HepG2 (cell line): ENCODE measurements at regions not wholly inside any gene's neighbourhood (a gene's known extent, or its start where the extent isn't known, plus 50 kb on each side); places are given as distances from the start of the nearest gene placed in this dataset.

ENCODE experiments used
- ATAC-seq: fragments of 200-7000 bp; cut with Tn5 transposase; 3 replicates; pipeline ENCODE4 v1.9.1; 2020; ENCODE audit warnings: mild to moderate bottlenecking, moderate library complexity
- BruUV-seq: library from RNA; stranded (reverse); fragments of 400-500 nt; replicated peaks from 2 replicates; lab custom pipeline; 2021; lab: Mats Ljungman, UMichigan
- CTCF ChIA-PET: fragments of 300-600 bp; formaldehyde crosslinking; extraction: SDS; loops from one replicate; lab custom pipeline; 2021; ENCODE audit warnings: low total read pairs, inconsistent platforms, low intra/inter-chr PET ratio; lab: Yijun Ruan, JAX
- POLR2A ChIA-PET: fragments of 350-600 bp; sonication (Branson Sonifier 250); formaldehyde crosslinking; loops from one replicate; lab custom pipeline; 2020; ENCODE audit warnings: antibody characterized with exemption, inconsistent platforms; lab: Yijun Ruan, JAX
- DNase-seq: peaks from one replicate; pipeline ENCODE4 v3.0.0-alpha.2; 2015; ENCODE audit warnings: low spot score
- FAIRE-seq: peaks from 3 replicates; lab custom pipeline; 2011; peaks lifted over from hg19 to GRCh38; lab: Jason Lieb, UNC
- H2AFZ ChIP-seq: one replicate; pipeline ENCODE4 v1.6.1; 2011; ENCODE audit warnings: low read length, inconsistent platforms
- H3K27ac ChIP-seq: fragments of 300-600 bp; 3 replicates; pipeline ENCODE4 v1.8.0; 2011; ENCODE audit warnings: mixed run types, mild to moderate bottlenecking, mixed read lengths, low read length, inconsistent platforms; ENCODE audit not compliant: insufficient read depth; ENCODE audit errors: extremely low read length
- H3K27me3 ChIP-seq, 2 experiments: fragments of 200-600 bp in 1 of 2; 2 replicates in 1 of 2; 3 replicates in 1 of 2; pipeline versions ENCODE4 v1.6.0 to v1.8.0; 2011; ENCODE audit warnings: low read length in 2 of 2, mild to moderate bottlenecking in 2 of 2, moderate library complexity in 2 of 2, inconsistent platforms in 1 of 2; ENCODE audit not compliant: insufficient read depth in 2 of 2, control insufficient read depth in 1 of 2
- H3K36me3 ChIP-seq, 2 experiments: fragments of 200-600 bp in 1 of 2; replicated peaks in 1 of 2; 2 replicates in 1 of 2; 3 replicates in 1 of 2; pipeline versions ENCODE4 v1.5.1 to v1.8.0; 2011; ENCODE audit warnings: low read length in 2 of 2, inconsistent platforms in 1 of 2; ENCODE audit not compliant: insufficient read depth in 2 of 2, control insufficient read depth in 1 of 2
- H3K4me1 ChIP-seq: 2 replicates; pipeline ENCODE4 v1.5.1; 2012; ENCODE audit warnings: low read length, inconsistent platforms; ENCODE audit not compliant: insufficient read depth
- H3K4me2 ChIP-seq: 2 replicates; pipeline ENCODE4 v1.6.0; 2011; ENCODE audit warnings: low read depth, low read length, inconsistent platforms
- H3K4me3 ChIP-seq, 3 experiments: fragments of 200-600 bp in 1 of 3; sonication (generic), shearing (Covaris generic) in 1 of 3; replicated peaks in 1 of 3; 2 replicates each; pipeline ENCODE4 v1.5.1; 2011 to 2016; ENCODE audit warnings: low read length in 3 of 3, inconsistent platforms in 2 of 3, low read depth in 2 of 3, mild to moderate bottlenecking in 2 of 3, control low read depth in 1 of 3, mixed read lengths in 1 of 3; ENCODE audit not compliant: insufficient read depth in 1 of 3
- H3K79me2 ChIP-seq: one replicate; pipeline ENCODE4 v1.6.1; 2011; ENCODE audit warnings: low read length, inconsistent platforms; ENCODE audit not compliant: insufficient read depth
- H3K9ac ChIP-seq: 2 replicates; pipeline ENCODE4 v1.6.0; 2011; ENCODE audit warnings: mild to moderate bottlenecking, low read depth, low read length, inconsistent platforms; ENCODE audit not compliant: insufficient read depth
- H3K9me3 ChIP-seq: 2 replicates; pipeline ENCODE4 v1.5.1; 2012; ENCODE audit warnings: mild to moderate bottlenecking, low read length
- H4K20me1 ChIP-seq: 2 replicates; pipeline ENCODE4 v1.6.0; 2011; ENCODE audit warnings: inconsistent platforms, mild to moderate bottlenecking, low read length, moderate library complexity; ENCODE audit not compliant: insufficient read depth
- AGO2 ChIP-seq: fragments of 200-400 bp; formaldehyde crosslinking; optimal IDR thresholded peaks from 2 replicates; pipeline ENCODE3; 2017; ENCODE audit warnings: mild to moderate bottlenecking, low read depth, low read length, moderate library complexity
- AHDC1 ChIP-seq: sonication (generic); formaldehyde crosslinking; IDR thresholded peaks from 2 replicates; pipeline ENCODE4 v1.5.1; 2020; ENCODE audit warnings: mild to moderate bottlenecking, missing genetic modification reagents, borderline replicate concordance
- ELK4 ChIP-seq: sonication (generic); formaldehyde crosslinking; IDR thresholded peaks from 2 replicates; pipeline ENCODE4 v1.9.0; 2021; ENCODE audit warnings: missing genetic modification reagents, borderline replicate concordance
- HHEX ChIP-seq: IDR thresholded peaks from 2 replicates; pipeline ENCODE4 v1.6.1; 2016; ENCODE audit warnings: control low read depth
- MLLT10 ChIP-seq: sonication (generic); formaldehyde crosslinking; IDR thresholded peaks from 2 replicates; pipeline ENCODE4 v1.4.0; 2020; ENCODE audit warnings: missing genetic modification reagents
- NR2F6 ChIP-seq, 2 experiments: IDR thresholded peaks; 2 replicates each; pipeline ENCODE4 v1.6.1; 2016; ENCODE audit warnings: antibody characterized with exemption in 1 of 2, mild to moderate bottlenecking in 1 of 2
- SPEN ChIP-seq: sonication (generic); formaldehyde crosslinking; IDR thresholded peaks from 2 replicates; pipeline ENCODE4 v1.5.1; 2020; ENCODE audit warnings: low read depth, mild to moderate bottlenecking, missing genetic modification reagents
- UBTF ChIP-seq: sonication (generic); formaldehyde crosslinking; IDR thresholded peaks from 2 replicates; pipeline ENCODE4 v1.4.0; 2020; ENCODE audit warnings: mild to moderate bottlenecking, missing genetic modification reagents
- ZFAT ChIP-seq: sonication (generic); formaldehyde crosslinking; conservative IDR thresholded peaks from 2 replicates; pipeline ENCODE4 v1.8.1; 2023; ENCODE audit warnings: missing genetic modification reagents, inconsistent platforms
- WGBS: methylation state at CpG from one replicate; pipeline ENCODE4 v1.1.6; 2017; ENCODE audit warnings: low lambda C conversion rate; 5-methylcytosine and 5-hydroxymethylcytosine counted together
- in situ Hi-C: cut with HindIII; loops from 2 replicates; pipeline ENCODE4 v1.10.0; 2017; ENCODE audit warnings: low pct_unique_long_range_greater_than_20kb; ENCODE audit not compliant: extremely low pct_ligation_motif_present
- intact Hi-C: fragments of 100-400 bp; cut with micrococcal nuclease; formaldehyde crosslinking; loops from one replicate; pipeline ENCODE4 v1.10.0; 2022; ENCODE audit not compliant: unreplicated experiment

- H3K4me3 ChIP-seq = no peak overlapping the region
- CTCF ChIA-PET = no interaction called here
- H3K27me3 ChIP-seq = peaks cover 0 to 2% of the 10 kb centered on the region in 2 experiments; a peak in 1 of 5 replicates
- in situ Hi-C loops = loop anchor here (5.0 kb wide), 1 partner anchor 283 kb away; no protein-coding TSS in a partner anchor
- H2AFZ ChIP-seq = no peak overlapping the region
- H3K79me2 ChIP-seq = no peaks in the 10 kb centered on the region
- intact Hi-C loops = loop anchor here (10.0 kb wide), 1 partner anchor 359 kb away; no protein-coding TSS in a partner anchor
- POLR2A ChIA-PET = no interaction called here
- no peak overlapping the region for H3K4me2 ChIP-seq
- DNase-seq (no peak), ATAC-seq (no peak), FAIRE-seq (no peak)
- no peaks in the 10 kb centered on the region for H3K4me1 ChIP-seq
- no peaks in the 10 kb centered on the region for H4K20me1 ChIP-seq
- 12% methylated on average over 4 of the region's 4 CpGs for WGBS
- no peaks in the 10 kb centered on the region for H3K9me3 ChIP-seq
- no peak for TF ChIP-seq MLLT10 (CRISPR knock-in tag)
- TF ChIP-seq HHEX = no peak
- no peak for TF ChIP-seq AHDC1
- no peak for TF ChIP-seq NR2F6 (IDR thresholded peaks at IDR 0.05)
- TF ChIP-seq NR2F6 (CRISPR knock-in tag; IDR thresholded peaks at IDR 0.05) = no peak
- TF ChIP-seq ELK4 (CRISPR knock-in tag) = no peak
- no peak for TF ChIP-seq ZFAT (CRISPR knock-in tag)
- TF ChIP-seq SPEN (CRISPR knock-in tag) = no peak
- TF ChIP-seq UBTF (CRISPR knock-in tag) = no peak
- no peak for TF ChIP-seq AGO2
- no peak overlapping the region for H3K27ac ChIP-seq
- no peaks in the 10 kb centered on the region for H3K36me3 ChIP-seq
- H3K9ac ChIP-seq = no peak overlapping the region
- no TSS peak for BruUV-seq
These were observed 524.1 kb upstream of the CFAP20DC start for GRCh38 chr3:59573911-59574310.
